GM18520 (cell line): ENCODE measurements at regions not wholly inside any gene's neighbourhood (a gene's known extent, or its start where the extent isn't known, plus 50 kb on each side); places are given as distances from the start of the nearest gene placed in this dataset.

Experiments used
- ATAC-seq: cut with Tn5 transposase; IDR thresholded peaks from one replicate; pipeline ENCODE4 v1.9.1; 2021; ENCODE audit not compliant: unreplicated experiment

DNA sequence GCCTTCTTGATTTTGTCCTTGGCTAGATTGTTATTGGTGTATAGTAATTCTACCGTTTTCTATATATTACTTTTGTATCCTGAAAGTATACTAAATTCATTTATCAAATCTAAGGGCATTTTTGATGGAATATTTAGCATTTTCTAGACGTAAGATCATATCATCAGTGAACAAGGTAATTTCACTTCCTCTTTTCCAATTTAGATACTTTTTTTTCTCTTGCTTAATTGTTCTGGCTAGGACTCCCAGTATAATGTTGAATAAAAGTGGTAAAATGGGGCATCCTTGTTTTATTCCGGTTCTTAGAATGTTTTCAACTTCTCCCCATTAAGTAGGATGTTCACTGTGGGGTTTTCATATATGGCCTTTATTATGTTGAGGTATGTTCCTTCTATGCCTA lies 260.7 kb downstream of the POLR1F start:
- ATAC-seq: no peak

DNA sequence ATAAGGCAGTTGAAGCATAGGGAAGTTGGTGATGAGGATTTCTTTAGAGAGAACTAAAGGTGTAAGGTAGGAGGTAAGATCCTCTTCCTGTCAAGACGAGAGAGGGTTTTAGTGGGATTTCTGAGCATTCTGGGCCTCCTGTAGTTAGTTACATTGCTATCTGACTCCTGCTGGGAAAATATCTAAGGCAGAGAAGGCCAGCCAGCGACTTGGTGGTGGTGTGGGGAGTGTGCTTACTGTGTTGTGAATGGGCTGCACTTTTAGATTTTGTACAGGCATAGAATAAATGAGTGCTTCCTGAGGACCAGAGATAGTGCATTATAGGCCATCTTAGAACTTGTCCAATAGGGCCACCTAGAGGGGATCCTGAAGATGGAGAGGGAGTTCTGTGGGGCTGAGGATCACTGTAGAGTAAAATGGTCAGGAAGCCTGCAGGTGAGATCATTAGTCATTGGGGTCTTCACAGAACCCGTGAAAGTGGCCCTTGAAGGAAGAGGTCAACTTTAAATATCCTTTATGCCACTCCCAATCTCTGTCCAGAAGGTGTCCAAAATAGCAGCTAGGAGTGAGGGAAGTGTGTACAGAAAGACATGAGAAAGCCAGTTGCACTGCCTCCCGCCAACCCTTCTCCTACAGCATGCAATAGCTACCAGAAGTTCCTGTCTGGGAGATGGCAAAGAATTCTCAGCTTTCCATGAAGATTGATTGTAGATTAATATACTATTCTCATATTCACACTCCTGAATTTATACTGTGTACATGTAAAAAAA lies 266.6 kb downstream of the POLR1F start:
- no peak for ATAC-seq

DNA sequence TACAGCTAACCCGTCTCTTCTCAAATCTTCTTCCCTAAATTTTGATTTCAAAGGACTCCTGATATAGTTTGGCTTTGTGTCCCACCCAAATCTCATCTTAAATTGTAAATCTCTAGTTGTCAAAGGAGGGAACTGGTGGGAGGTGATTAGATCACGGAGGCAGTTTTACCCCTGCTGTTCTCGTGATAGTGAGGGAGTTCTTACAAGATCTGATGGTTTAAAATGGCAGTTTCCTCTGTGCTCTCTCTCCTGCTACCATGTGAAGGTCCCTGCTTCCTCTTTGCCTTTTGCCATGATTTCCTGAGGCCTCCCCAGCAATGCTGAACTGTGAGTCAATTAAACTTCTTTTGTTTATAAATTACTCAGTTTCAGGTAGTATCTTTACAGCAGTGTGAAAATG lies 269.3 kb downstream of the POLR1F start:
- ATAC-seq: no peak

DNA sequence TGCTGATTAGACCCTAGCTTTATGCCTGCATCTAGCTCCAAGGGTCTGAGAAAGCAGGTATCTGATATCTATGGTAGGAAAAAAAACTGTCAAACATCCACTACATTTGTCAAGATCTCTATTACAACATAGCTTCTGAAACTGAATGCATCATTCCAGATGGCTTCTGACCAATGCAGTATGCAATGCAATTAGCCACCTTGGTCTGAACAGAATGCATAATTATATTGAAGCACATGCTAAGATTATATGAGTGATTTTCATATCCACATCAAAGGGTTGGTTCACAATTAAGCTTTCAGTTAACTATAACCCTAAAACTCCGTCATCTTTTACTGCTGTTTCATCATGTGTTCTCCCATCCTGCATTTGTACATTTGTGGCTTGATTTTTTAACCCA lies 271.4 kb downstream of the POLR1F start:
- ATAC-seq: no peak

DNA sequence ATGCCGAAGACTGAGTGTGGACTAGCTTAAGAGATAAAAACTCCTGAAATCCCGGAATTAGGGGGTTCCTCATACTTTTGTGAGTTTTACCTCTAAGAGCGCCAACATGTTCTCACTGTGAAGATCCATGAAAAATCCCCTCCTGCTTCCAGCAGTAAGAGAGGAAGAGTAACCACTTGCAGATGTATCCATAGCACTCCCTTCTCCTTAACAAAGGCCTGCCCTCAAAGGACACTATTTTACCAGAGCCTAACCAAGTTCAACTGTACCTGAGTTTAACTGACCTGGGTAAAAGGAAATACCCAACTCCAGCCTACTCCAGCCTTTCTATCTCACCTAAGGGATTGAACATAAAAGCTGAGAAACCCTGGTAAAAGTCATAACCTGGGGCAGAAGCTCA lies 280.9 kb downstream of the POLR1F start:
- no peak for ATAC-seq

DNA sequence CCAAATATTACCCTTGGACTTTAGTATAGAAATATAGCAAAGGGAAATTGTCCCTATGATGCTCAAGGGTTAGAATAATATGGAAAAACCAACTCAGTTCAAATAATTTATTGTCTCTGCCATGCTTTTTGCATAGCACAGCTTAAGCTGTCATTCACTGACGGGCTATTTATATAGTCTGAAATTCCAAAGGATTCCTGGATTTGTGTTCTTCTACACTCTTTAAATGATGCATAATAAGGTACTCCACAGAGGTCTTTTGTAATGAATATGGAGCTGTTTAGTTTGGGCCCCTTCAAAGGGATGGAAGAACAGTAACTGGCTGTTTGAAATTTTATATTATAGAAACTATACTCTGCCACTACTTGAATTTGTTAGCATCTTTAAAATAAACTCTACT lies 276.6 kb upstream of the FERD3L start:
- no peak for ATAC-seq

DNA sequence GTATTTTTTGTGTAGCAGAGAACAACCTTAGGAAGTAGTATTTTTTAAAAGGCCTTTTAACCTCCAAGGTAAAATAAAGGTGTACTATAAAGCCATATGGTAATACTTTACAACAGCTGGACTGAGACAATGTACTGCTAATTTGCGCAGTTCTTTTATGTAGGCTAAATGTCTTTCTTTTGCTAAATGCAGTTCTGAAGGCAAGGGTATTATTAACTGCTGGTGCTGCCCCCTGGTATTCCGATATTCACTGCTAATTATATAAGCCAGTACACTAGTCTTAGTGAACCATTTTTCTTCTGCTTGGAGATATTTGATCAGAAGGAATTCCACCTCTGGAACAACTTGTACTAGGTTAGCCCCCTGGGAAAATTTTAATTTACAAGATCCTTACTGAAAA lies 272.0 kb upstream of the FERD3L start:
- no peak for ATAC-seq

DNA sequence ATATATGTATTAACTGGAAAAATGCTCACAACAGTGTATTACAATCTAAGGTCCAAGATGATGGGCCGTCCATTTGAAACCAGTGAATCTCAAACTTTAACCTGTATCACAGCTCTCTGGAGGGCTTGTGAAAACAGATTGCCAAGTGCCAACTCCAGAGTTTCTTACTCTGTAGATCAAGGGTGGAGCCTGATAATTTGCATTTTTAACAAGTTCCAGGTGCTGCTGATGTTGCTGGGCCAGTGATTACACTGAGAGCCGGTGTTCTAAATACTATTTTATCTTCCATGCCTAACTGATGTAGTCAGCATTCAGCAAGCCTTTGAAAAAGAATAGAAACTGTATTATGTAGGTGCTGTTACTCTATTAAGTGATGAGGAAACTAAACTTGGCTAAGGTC lies 269.9 kb upstream of the FERD3L start:
- ATAC-seq: no peak

DNA sequence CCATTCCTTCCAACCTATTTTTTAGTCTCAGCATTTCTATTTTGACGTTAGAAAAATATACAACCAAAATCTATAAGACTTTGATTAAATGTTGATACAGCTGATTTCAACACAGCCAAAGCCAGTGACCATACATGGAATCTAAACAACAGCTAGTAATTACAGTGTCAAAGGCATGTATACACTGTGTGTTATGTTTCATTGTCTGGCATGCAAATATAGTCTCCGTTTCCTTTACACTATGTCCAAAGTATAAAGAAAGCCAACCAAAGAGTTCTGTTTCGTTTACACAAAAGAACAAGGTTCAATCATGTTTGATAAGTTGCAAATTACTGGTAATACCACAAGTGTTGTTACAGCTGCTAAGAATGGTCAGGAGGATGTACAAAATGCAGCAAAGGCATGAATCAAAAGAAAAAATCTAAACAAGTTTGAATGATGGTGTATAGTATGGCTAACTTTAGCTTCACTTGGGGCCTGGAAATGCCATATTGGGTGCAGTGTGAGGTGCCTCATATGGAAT lies 268.3 kb upstream of the FERD3L start:
- ATAC-seq: no peak

DNA sequence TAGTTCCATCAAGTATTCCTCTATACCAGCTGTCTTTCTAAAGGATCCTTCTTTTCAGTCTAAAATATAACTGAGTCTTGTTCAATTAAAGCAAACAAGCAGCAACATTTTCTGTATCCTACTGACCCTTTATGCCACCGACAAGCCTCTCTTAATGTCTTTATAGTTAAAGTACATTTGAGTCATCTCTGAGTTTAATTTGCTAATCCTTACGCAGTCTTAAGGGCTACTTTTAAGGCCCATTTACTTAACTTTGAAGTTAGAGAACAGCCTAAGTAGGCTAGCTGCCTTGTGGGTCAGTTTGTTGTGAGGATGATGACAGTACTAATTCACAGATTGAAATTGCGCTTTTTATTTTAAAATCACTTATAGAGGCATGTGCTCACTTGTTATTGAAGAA lies 265.5 kb upstream of the FERD3L start:
- no peak for ATAC-seq

DNA sequence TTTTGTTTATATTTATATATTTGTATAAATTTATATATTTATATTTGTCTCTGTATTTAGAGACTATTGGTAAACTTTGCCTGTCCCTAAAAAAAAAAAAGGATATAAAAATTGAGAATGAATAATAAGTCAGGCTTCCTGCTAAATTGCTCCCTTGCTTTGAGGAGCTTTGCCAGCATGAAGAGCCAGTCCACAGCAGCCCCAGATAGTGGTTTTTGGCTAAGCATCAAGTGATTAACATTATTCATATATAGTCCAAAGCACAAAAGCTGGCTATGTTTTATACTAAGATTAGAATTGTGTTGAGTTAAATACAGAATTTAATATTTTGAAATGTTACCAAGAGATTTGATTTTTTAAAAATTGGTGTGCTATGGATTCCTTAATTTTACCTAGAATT lies 264.9 kb upstream of the FERD3L start:
- no peak for ATAC-seq

DNA sequence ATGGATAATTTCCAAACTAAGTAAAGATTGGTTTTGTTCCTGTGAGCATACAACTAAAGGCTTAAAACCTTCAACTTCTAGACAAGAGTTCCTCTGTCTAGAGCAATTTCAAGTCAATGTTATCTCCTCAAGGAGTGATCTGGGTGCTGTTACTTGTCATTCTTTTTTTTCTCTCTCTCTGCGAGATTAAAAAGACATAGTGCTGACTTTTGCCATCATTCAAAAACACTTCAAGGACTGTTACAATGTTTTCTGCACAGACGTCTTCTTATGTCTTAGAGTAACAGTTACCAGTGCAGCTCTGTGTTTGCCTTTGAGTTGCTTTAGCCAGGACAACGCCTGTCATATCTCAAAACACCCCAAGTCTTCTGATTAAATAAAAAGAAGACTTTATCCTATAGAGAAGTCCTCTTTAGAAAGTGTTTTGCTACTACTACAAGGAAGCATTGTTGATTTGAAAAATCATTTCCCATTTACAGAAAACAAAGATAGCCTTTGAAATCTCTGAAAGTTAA lies 263.5 kb upstream of the FERD3L start:
- no peak for ATAC-seq

DNA sequence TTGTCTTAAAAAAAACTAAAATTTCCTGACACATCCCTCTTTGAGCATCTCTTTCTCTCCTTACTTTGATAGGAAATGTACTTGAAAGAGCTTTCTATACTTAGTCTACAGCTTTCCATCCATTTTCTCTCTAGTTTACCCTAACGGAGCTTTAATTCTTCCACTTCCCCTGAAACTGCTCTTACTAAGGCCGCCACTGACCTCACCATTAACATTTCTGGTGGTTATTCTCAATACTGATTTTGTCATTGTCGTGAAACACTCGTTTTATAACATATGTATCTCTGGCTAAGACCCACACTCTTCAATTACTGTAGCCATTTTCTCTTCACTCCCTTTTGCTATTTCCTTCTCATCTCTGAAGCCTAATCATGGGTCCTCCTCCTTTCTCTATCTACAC lies 262.0 kb upstream of the FERD3L start:
- peak; percentile 35 for ATAC-seq

DNA sequence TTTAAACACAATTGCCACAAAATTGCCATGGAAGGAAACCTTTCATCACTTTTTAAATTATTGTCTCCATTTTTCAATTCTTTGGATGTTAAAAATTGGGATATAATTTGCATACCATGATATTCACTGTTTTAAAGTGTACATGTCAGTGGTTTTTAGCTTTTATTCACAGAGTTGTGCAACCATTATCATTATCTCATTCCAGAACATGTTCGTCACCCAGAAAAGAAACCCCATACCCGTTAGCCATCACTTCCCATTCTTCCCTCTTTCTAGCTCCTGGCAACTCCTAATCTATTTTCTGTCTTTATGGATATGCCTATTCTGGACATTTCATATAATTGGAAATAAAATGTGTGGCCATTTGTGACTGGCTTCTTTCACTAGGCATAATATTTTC lies 260.3 kb upstream of the FERD3L start:
- no peak for ATAC-seq

DNA sequence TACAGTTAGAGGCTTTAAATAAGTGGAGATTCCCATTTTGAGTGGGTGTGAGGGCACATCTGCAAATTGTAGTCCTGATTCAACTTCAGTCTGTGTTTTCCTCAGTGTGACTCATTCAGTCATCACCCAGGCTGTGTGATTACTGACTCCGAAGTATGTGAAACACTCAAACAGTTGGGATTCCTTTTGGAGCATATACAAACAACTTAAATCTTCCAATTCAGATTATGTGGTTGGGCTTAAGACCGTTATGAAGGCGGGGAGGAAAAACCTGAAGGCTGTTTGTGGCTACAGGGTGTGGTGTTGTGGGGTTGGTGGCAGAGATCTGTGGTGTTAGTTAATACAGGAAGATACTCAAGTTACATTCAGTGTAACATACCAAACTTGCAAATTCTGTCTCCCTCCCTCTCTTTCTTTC lies 259.7 kb upstream of the FERD3L start:
- no peak for ATAC-seq

DNA sequence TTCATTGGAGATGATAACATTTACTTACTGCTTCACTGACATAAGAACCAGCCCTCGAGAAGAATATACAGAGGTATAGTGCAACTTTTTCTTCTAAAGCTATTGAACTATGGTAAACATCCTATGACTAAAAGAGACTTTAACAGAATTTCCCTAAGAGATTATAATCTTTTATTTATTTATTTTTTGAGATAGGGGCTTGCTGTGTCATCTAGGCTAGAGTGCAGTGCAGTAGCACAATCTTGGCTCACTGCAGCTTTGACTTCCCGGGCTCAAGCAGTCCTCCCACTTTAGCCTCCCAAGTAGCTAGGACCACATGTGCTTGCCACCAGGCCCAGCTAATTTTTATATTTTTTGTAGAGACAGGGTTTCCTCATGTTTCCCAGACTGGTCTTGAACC lies 258.5 kb upstream of the FERD3L start:
- no peak for ATAC-seq

DNA sequence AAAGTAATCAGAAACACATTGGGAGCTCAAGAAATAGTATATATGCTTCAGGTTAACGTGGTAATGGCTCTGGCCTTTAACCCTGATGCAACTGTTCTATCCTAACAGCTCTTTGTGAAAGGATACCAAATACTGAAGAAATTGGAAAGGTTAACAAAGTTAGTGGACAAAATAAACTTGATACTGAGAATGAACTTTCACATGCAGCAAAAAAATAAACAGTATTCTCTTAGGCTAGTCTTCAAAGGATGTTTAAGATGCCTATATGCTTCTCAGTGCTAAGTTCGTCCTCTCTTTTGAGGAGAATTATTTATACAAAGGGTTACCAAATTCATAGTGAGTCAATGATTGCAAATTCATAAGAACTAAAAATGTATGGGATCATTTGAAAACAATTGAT lies 256.2 kb upstream of the FERD3L start:
- ATAC-seq: no peak

DNA sequence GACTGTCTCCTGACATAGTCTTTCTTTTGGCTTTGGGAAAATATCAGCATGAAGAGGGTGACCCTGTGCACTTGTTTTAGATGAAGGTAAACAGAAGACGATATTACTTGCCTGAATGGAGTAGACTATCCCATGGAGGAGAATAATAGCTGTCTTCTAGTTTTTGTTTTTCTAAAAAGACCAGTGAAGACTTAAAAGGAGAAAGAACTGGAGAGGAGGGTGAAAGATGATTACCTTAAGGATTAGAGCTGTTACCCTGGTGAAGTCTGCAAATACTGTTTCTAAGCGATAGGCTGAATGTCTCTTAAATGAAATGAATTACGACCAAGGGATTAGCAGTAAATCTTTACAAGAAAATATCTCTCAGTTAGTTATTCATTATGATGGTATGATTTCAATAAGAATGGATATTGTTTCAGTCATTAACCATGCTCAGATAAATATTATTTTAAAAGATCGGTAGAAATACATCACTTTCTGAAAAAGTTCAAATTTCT lies 255.6 kb upstream of the FERD3L start:
- no peak for ATAC-seq

DNA sequence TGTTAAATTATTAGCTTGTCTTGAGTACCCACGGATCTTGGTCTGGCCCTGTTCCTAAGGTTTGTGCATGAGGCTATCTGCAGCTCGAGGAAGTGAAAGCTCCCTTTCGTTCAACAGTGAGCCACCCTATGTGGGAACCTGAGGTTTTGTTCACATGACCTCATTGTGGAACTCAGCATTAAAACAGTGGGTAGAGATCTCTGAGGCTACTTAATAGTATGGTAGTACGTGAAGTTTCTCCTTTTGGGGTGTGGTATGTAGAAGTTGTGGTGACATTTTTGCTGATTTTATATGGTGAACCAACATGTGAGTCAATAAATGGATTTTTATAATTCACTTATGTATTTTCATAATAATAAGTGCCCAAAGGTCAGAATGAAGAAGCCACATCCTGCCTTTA lies 252.7 kb upstream of the FERD3L start:
- peak; percentile 79 for ATAC-seq

DNA sequence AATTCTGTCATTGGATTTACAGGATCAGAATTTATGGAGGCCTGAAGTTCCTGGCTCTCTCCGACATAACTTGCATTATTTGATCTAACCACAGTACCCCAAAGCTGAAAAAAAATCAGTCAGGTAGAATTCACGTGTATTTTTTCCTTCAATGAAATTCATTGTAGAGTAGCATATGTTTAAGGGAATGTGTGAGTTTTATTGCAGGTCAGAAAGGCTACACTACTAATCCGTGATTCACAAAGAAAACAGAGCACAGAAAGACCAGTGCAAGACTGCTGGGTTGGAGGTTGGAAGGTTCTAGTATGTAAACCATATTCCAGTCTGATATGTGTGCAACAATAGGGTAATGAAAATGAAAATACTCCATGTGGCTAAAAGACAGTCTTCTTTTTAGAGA lies 247.0 kb upstream of the FERD3L start:
- ATAC-seq: no peak

DNA sequence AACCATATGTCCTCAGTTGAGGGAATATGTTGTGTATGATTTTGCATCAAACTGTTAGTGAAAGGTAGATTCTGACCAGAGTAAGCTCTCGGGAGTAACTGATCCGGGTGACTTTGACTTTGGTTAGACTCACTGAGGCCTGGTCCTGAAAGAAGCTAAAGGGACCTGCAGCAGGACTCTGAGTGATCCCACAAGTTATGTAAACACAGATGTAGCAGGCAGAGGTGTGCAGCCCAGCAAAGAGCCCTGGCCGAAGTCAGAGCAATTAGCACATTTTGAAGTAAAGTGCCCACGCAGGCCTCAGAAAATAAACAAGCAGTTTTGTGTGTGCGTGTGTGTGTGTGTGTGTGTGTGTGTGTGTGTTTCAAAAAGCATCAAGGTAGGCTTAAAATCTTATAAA lies 245.6 kb upstream of the FERD3L start:
- ATAC-seq: no peak

DNA sequence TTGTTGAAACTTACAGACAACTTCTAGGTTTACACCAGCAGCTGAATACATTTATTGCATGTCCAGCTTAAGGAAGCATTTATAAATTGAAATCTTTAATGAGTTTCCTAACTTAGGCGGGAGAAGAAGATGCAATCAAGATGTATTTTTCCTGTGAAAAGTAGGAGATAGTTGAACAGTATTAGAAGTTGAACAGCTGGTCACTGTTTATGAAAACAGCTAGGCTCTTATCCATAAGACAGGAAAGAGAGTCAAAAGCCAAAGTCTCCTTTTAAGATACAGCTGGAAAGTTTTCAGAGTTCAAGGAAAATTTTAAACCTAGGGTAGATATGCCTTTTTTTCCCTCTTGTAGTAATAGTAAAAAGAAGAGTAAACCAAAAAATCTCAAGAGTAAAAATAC lies 236.1 kb upstream of the FERD3L start:
- ATAC-seq: no peak

DNA sequence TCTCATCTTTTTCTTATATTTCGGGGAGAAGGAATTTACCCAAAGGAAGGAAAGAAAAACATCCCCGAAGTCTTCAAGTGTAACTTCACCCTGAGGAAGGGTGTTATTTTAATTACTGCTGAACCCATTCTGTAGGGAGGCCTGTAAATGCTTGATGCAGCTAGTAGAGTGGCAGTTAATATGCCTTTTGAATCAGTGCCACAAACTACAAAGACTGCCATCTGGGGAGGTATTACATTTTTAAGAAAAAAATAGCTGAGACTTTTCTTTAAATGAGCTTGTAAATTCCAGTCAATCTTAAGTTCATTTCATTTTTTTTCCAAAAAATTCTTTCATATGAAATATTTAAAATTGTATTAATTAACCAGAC lies 233.1 kb upstream of the FERD3L start:
- ATAC-seq: no peak
